OCI-LY7 (cell line): ENCODE measurements at regions not wholly inside any gene's neighbourhood (a gene's known extent, or its start where the extent isn't known, plus 50 kb on each side); places are given as distances from the start of the nearest gene placed in this dataset.

Experiments used
- BruUV-seq: library from RNA; stranded (reverse); fragments of 400-500 nt; replicated peaks from 2 replicates; lab custom pipeline; 2021; lab: Mats Ljungman, UMichigan
- CTCF ChIA-PET: fragments of 300-600 bp; sonication (Branson Sonifier 250); formaldehyde crosslinking; loops from one replicate; lab custom pipeline; 2022; ENCODE audit warnings: antibody characterized with exemption; ENCODE audit not compliant: unreplicated experiment; lab: Charles Lee
- POLR2A ChIA-PET: fragments of 300-600 bp; sonication (Branson Sonifier 250); formaldehyde crosslinking; loops from one replicate; lab custom pipeline; 2022; ENCODE audit warnings: antibody characterized with exemption; lab: Charles Lee
- DNase-seq: peaks from one replicate; pipeline ENCODE4 v3.0.0-alpha.2; 2015; ENCODE audit warnings: low spot score
- H2AFZ ChIP-seq: fragments of 200-600 bp; sonication (generic), shearing (Covaris generic); 2 replicates; pipeline ENCODE4 v1.6.1; 2014; ENCODE audit warnings: mild to moderate bottlenecking, antibody characterized with exemption, low read length, moderate library complexity
- H3K27ac ChIP-seq: fragments of 200-600 bp; sonication (generic); 2 replicates; pipeline ENCODE4 v1.5.1; 2014; ENCODE audit warnings: mixed run types, low read depth, mild to moderate bottlenecking, moderate library complexity, low read length, inconsistent platforms; ENCODE audit not compliant: poor library complexity, severe bottlenecking
- H3K36me3 ChIP-seq: fragments of 200-600 bp; sonication (generic); 2 replicates; pipeline ENCODE4 v1.6.1; 2014; ENCODE audit warnings: mild to moderate bottlenecking, antibody characterized with exemption, low read length, moderate library complexity, mixed read lengths; ENCODE audit not compliant: insufficient read depth
- H3K4me1 ChIP-seq: fragments of 200-600 bp; sonication (generic); 2 replicates; pipeline ENCODE4 v1.5.1; 2014; ENCODE audit warnings: mild to moderate bottlenecking, low read length; ENCODE audit not compliant: insufficient read depth, poor library complexity, severe bottlenecking
- H3K4me2 ChIP-seq: fragments of 200-600 bp; sonication (generic); 2 replicates; pipeline ENCODE4 v1.6.1; 2014; ENCODE audit warnings: mild to moderate bottlenecking, low read length
- H3K4me3 ChIP-seq: fragments of 200-600 bp; sonication (generic); 2 replicates; pipeline ENCODE4 v1.5.1; 2014; ENCODE audit warnings: mild to moderate bottlenecking, low read depth, low read length; ENCODE audit not compliant: poor library complexity, severe bottlenecking
- H3K79me2 ChIP-seq: fragments of 200-600 bp; sonication (generic); 2 replicates; pipeline ENCODE4 v1.6.1; 2016; ENCODE audit warnings: low read depth, mild to moderate bottlenecking, low read length, moderate library complexity, mixed read lengths; ENCODE audit not compliant: insufficient read depth
- H3K9me2 ChIP-seq: fragments of 200-600 bp; sonication (generic); 2 replicates; pipeline ENCODE4 v1.6.1; 2016; ENCODE audit warnings: mild to moderate bottlenecking, low read length, mixed read lengths; ENCODE audit not compliant: insufficient read depth
- H3K9me3 ChIP-seq: fragments of 200-600 bp; sonication (generic); 2 replicates; pipeline ENCODE4 v1.6.1; 2014; ENCODE audit warnings: mild to moderate bottlenecking, mixed run types, low read length, mixed read lengths
- H4K20me1 ChIP-seq: fragments of 200-600 bp; sonication (generic); 2 replicates; pipeline ENCODE4 v1.6.1; 2014; ENCODE audit warnings: mild to moderate bottlenecking, antibody characterized with exemption, low read length, moderate library complexity, mixed read lengths; ENCODE audit not compliant: insufficient read depth
- EZH2phosphoT487 ChIP-seq: fragments of 200-600 bp; sonication (generic); IDR thresholded peaks from 2 replicates; pipeline ENCODE4 v1.6.1; 2018; ENCODE audit warnings: low read depth, borderline replicate concordance, mild to moderate bottlenecking, mixed run types, antibody characterized with exemption, low read length, moderate library complexity, mixed read lengths
- intact Hi-C: fragments of 100-400 bp; cut with micrococcal nuclease; formaldehyde crosslinking; loops from one replicate; pipeline ENCODE4 v1.10.0; 2022; ENCODE audit not compliant: unreplicated experiment
- TF ChIP-seq, protein P1 (sequence below): fragments of 200-600 bp; sonication (generic); conservative IDR thresholded peaks from 2 replicates; pipeline ENCODE4 v1.5.1; 2014; ENCODE audit warnings: mild to moderate bottlenecking, antibody characterized with exemption, low read length, moderate library complexity, mixed read lengths

DNA sequence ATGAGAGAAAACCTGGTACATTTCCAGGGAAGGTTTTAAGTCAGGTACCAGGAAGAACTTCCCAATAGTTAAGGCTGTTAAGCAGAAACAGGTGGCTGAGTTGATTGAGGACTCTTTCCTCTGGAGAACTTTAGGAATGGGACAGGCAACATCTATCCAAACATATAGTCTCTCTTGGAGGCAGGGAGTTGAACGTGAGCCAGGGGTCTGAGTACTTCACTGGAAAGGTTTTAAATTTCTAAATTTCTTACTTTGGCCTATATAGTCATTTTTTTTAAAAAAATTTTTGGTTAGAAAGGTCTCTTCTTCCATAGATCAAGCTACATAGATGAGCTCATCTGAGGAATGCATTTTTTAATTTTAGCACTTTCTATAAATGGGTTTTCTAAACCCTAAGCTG lies 261.4 kb upstream of the TCF4 start:
- BruUV-seq = no TSS peak
- no peak for TF ChIP-seq EZH2phosphoT487
- TF ChIP-seq, protein P1, sequence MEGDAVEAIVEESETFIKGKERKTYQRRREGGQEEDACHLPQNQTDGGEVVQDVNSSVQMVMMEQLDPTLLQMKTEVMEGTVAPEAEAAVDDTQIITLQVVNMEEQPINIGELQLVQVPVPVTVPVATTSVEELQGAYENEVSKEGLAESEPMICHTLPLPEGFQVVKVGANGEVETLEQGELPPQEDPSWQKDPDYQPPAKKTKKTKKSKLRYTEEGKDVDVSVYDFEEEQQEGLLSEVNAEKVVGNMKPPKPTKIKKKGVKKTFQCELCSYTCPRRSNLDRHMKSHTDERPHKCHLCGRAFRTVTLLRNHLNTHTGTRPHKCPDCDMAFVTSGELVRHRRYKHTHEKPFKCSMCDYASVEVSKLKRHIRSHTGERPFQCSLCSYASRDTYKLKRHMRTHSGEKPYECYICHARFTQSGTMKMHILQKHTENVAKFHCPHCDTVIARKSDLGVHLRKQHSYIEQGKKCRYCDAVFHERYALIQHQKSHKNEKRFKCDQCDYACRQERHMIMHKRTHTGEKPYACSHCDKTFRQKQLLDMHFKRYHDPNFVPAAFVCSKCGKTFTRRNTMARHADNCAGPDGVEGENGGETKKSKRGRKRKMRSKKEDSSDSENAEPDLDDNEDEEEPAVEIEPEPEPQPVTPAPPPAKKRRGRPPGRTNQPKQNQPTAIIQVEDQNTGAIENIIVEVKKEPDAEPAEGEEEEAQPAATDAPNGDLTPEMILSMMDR = no peak
- CTCF ChIA-PET = no interaction called here
- Histone ChIP-seq H3K9me2 (no peaks in the 10 kb centered on the region), H3K79me2 (no peaks in the 10 kb centered on the region), H3K4me1 (no peaks in the 10 kb centered on the region), H3K27ac (no peak overlapping the region), H3K4me3 (no peak overlapping the region), H4K20me1 (no peaks in the 10 kb centered on the region), H3K4me2 (no peak overlapping the region), H2AFZ (no peak overlapping the region), H3K9me3 (no peaks in the 10 kb centered on the region), H3K36me3 (no peaks in the 10 kb centered on the region)
- intact Hi-C loops = no loop called here
- POLR2A ChIA-PET = no interaction called here
- no peak for DNase-seq

DNA sequence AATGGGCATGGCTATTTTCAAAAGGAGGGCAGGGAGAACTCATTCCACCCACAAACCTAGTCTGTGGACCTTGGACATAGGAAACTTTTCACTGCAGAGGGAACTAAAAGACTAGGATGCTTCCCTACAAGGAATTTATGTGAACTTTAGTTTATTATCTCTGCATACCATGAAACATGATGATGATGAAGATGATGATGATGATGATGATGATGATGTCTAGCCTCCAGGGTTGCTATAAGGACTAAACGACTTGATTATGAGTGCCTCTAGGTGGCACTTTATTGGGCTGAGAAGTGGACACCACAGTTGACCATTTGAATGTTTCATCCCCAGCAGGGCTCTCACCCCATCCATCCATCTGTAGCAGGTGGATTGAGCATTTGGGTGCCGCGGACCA lies 260.0 kb upstream of the TCF4 start:
- Histone ChIP-seq H3K4me1 (no peaks in the 10 kb centered on the region), H3K27ac (no peak overlapping the region), H2AFZ (no peak overlapping the region), H3K9me3 (no peaks in the 10 kb centered on the region), H3K79me2 (no peaks in the 10 kb centered on the region), H4K20me1 (no peaks in the 10 kb centered on the region), H3K4me2 (no peak overlapping the region), H3K4me3 (no peak overlapping the region), H3K36me3 (no peaks in the 10 kb centered on the region), H3K9me2 (no peaks in the 10 kb centered on the region)
- ChIA-PET CTCF (no interaction called here), POLR2A (no interaction called here)
- intact Hi-C loops = no loop called here
- BruUV-seq = no TSS peak
- TF ChIP-seq EZH2phosphoT487 = no peak
- TF ChIP-seq, protein P1 = no peak
- DNase-seq = no peak

DNA sequence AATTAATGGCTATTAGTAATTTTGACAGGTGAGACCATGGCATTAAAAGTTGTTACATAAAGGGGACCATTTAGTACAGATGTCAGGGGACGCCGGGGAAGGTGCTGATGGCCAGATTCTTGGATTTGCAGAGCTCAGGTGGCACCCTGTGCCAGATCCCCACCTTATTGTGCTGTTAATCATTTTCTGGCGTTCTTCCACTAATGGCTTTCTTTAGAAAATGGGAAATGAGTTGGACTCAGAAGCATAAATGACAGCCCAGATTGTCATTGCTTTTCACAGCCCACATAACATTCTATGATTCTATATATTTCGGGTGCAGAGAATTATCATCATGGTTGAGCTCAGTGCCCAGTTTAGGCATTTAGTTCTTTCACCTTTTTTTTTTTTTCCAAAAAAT lies 257.2 kb upstream of the TCF4 start:
- H3K9me3 ChIP-seq = no peaks in the 10 kb centered on the region
- H3K4me3 ChIP-seq = no peak overlapping the region
- BruUV-seq = no TSS peak
- DNase-seq = no peak
- no peak overlapping the region for H2AFZ ChIP-seq
- H3K9me2 ChIP-seq = no peaks in the 10 kb centered on the region
- no peaks in the 10 kb centered on the region for H3K36me3 ChIP-seq
- TF ChIP-seq, protein P1 = no peak
- no peak for TF ChIP-seq EZH2phosphoT487
- intact Hi-C loops = no loop called here
- no peak overlapping the region for H3K27ac ChIP-seq
- H3K79me2 ChIP-seq = no peaks in the 10 kb centered on the region
- POLR2A ChIA-PET = no interaction called here
- CTCF ChIA-PET = no interaction called here
- H4K20me1 ChIP-seq = no peaks in the 10 kb centered on the region
- no peak overlapping the region for H3K4me2 ChIP-seq
- no peaks in the 10 kb centered on the region for H3K4me1 ChIP-seq
